IMR-90 (cell line): ENCODE measurements at regions not wholly inside any gene's neighbourhood (a gene's known extent, or its start where the extent isn't known, plus 50 kb on each side); places are given as distances from the start of the nearest gene placed in this dataset.

Experiments used
- ATAC-seq: fragments of 200-7000 bp; cut with Tn5 transposase; 2 replicates; pipeline ENCODE4 v1.9.1; 2020; ENCODE audit warnings: low read depth, mild to moderate bottlenecking, moderate library complexity
- BruUV-seq: library from RNA; stranded (reverse); fragments of 400-500 nt; replicated peaks from 2 replicates; lab custom pipeline; 2021; lab: Mats Ljungman, UMichigan
- CTCF ChIA-PET: fragments of 300-600 bp; formaldehyde crosslinking; extraction: SDS; loops from one replicate; lab custom pipeline; 2021; ENCODE audit warnings: antibody characterized with exemption; lab: Yijun Ruan, JAX
- POLR2A ChIA-PET: fragments of 300-600 bp; sonication (Branson Sonifier 250); formaldehyde crosslinking; loops from one replicate; lab custom pipeline; 2022; ENCODE audit warnings: antibody characterized with exemption; ENCODE audit not compliant: unreplicated experiment; lab: Charles Lee
- DNase-seq: peaks from one replicate; pipeline ENCODE4 v3.0.0; 2013
- H2AFZ ChIP-seq: replicated peaks from 2 replicates; pipeline ENCODE3; 2013; ENCODE audit warnings: low read length, mild to moderate bottlenecking; ENCODE audit not compliant: poor library complexity
- H2AK5ac ChIP-seq: 2 replicates; pipeline ENCODE4 v1.6.1; 2013; ENCODE audit warnings: low read depth, low read length, inconsistent platforms
- H2AK9ac ChIP-seq: replicated peaks from 2 replicates; pipeline ENCODE3; 2013; ENCODE audit warnings: mild to moderate bottlenecking, low read depth, low read length, moderate library complexity; ENCODE audit not compliant: poor library complexity
- H2BK120ac ChIP-seq: 2 replicates; pipeline ENCODE4 v1.6.1; 2013; ENCODE audit warnings: low read depth, low read length, inconsistent platforms
- H2BK15ac ChIP-seq: 3 replicates; pipeline ENCODE4 v1.6.1; 2013; ENCODE audit warnings: low read depth, low read length, inconsistent platforms
- H2BK20ac ChIP-seq: 2 replicates; pipeline ENCODE4 v1.6.1; 2013; ENCODE audit warnings: low read depth, mild to moderate bottlenecking, inconsistent platforms, low read length, moderate library complexity
- H2BK5ac ChIP-seq: 2 replicates; pipeline ENCODE4 v1.6.1; 2013; ENCODE audit warnings: mild to moderate bottlenecking, low read depth, low read length, inconsistent platforms; ENCODE audit not compliant: poor library complexity, severe bottlenecking
- H3K14ac ChIP-seq: replicated peaks from 2 replicates; pipeline ENCODE4 v1.6.1; 2013; ENCODE audit warnings: low read depth, low read length, inconsistent platforms
- H3K18ac ChIP-seq: 2 replicates; pipeline ENCODE4 v1.6.1; 2013; ENCODE audit warnings: low read depth, low read length, control low read depth
- H3K23ac ChIP-seq: 2 replicates; pipeline ENCODE4 v1.6.1; 2013; ENCODE audit warnings: low read depth, low read length, inconsistent platforms
- H3K27ac ChIP-seq: 2 replicates; pipeline ENCODE4 v1.5.1; 2013; ENCODE audit warnings: mild to moderate bottlenecking, control low read depth, low read length; ENCODE audit not compliant: insufficient read depth
- H3K27me3 ChIP-seq: 2 replicates; pipeline ENCODE4 v1.6.1; 2013; ENCODE audit warnings: low read length; ENCODE audit not compliant: control insufficient read depth, insufficient read depth
- H3K36me3 ChIP-seq: 2 replicates; pipeline ENCODE4 v1.6.1; 2013; ENCODE audit warnings: low read length, mixed read lengths; ENCODE audit not compliant: control insufficient read depth, insufficient read depth
- H3K4ac ChIP-seq: 2 replicates; pipeline ENCODE4 v1.6.1; 2013; ENCODE audit warnings: low read depth, low read length, inconsistent platforms
- H3K4me1 ChIP-seq: 2 replicates; pipeline ENCODE4 v1.6.1; 2013; ENCODE audit warnings: low read length, mixed read lengths; ENCODE audit not compliant: control insufficient read depth, insufficient read depth
- H3K4me2 ChIP-seq: 2 replicates; pipeline ENCODE4 v1.6.1; 2013; ENCODE audit warnings: low read depth, mild to moderate bottlenecking, control low read depth, low read length, moderate library complexity
- H3K4me3 ChIP-seq: 2 replicates; pipeline ENCODE4 v1.5.1; 2013; ENCODE audit warnings: low read depth, mild to moderate bottlenecking, control low read depth, low read length, moderate library complexity; ENCODE audit not compliant: insufficient read depth
- H3K56ac ChIP-seq: 2 replicates; pipeline ENCODE4 v1.6.1; 2013; ENCODE audit warnings: low read length, inconsistent platforms; ENCODE audit not compliant: insufficient read depth; ENCODE audit errors: extremely low read depth
- H3K79me1 ChIP-seq, 2 experiments: 2 replicates each; pipeline ENCODE4 v1.6.1; 2013; ENCODE audit warnings: low read length in 2 of 2, inconsistent platforms in 1 of 2, low read depth in 1 of 2
- H3K9ac ChIP-seq: 2 replicates; pipeline ENCODE4 v1.6.1; 2013; ENCODE audit warnings: low read depth, low read length, control low read depth
- H3K9me1 ChIP-seq: 2 replicates; pipeline ENCODE4 v1.6.1; 2013; ENCODE audit warnings: low read length, inconsistent platforms; ENCODE audit not compliant: insufficient read depth
- H3K9me3 ChIP-seq: 2 replicates; pipeline ENCODE4 v1.6.1; 2013; ENCODE audit warnings: low read length; ENCODE audit not compliant: control insufficient read depth, insufficient read depth
- H4K20me1 ChIP-seq: 2 replicates; pipeline ENCODE4 v1.6.1; 2013; ENCODE audit warnings: low read length, inconsistent platforms; ENCODE audit not compliant: insufficient read depth
- H4K5ac ChIP-seq: 2 replicates; pipeline ENCODE4 v1.6.1; 2013; ENCODE audit warnings: mild to moderate bottlenecking, low read depth, low read length, control low read depth
- H4K8ac ChIP-seq, 2 experiments: 2 replicates each; pipeline ENCODE4 v1.6.1; 2013; ENCODE audit warnings: low read depth in 2 of 2, low read length in 2 of 2, control low read depth in 1 of 2, inconsistent platforms in 1 of 2
- H4K91ac ChIP-seq: 2 replicates; pipeline ENCODE4 v1.6.1; 2013; ENCODE audit warnings: low read depth, low read length, inconsistent platforms; ENCODE audit not compliant: insufficient read depth
- BHLHE40 ChIP-seq: fragments of 150-350 bp; IDR thresholded peaks from 2 replicates; pipeline ENCODE4 v1.6.1; 2016; ENCODE audit warnings: mild to moderate bottlenecking, low read depth, low read length
- FOS ChIP-seq: fragments of 150-350 bp; IDR thresholded peaks from 2 replicates; pipeline ENCODE4 v1.6.1; 2016; ENCODE audit warnings: low read depth, low read length
- MAFK ChIP-seq: IDR thresholded peaks from 2 replicates; pipeline ENCODE4 v1.6.1; 2012; ENCODE audit warnings: low read depth, low read length, improper control_type of control experiment
- NFE2L2 ChIP-seq: fragments of 150-350 bp; IDR thresholded peaks from 2 replicates; pipeline ENCODE4 v1.6.1; 2016; ENCODE audit warnings: low read depth, mild to moderate bottlenecking, low read length
- RAD21 ChIP-seq: IDR thresholded peaks from 2 replicates; pipeline ENCODE4 v1.6.1; 2012; ENCODE audit warnings: low read length, improper control_type of control experiment
- RCOR1 ChIP-seq: IDR thresholded peaks from 2 replicates; pipeline ENCODE4 v1.6.1; 2012; ENCODE audit warnings: mild to moderate bottlenecking, low read length, improper control_type of control experiment; ENCODE audit not compliant: insufficient replicate concordance
- RFX5 ChIP-seq: IDR thresholded peaks from 2 replicates; pipeline ENCODE4 v1.8.0; 2012; ENCODE audit warnings: low read depth, mild to moderate bottlenecking, low read length, moderate library complexity
- SMC3 ChIP-seq: fragments of 150-350 bp; IDR thresholded peaks from 2 replicates; pipeline ENCODE4 v1.6.1; 2016; ENCODE audit warnings: low read depth, mild to moderate bottlenecking, antibody characterized with exemption, low read length, moderate library complexity
- WGBS, 2 experiments: methylation state at CpG; one replicate each; pipeline versions ENCODE4 v1.1.5 to v1.1.7; 2013; ENCODE audit warnings: missing lambda C conversion rate in 2 of 2; ENCODE audit not compliant: insufficient read length in 1 of 2; ENCODE audit errors: extremely low coverage in 2 of 2; 5-methylcytosine and 5-hydroxymethylcytosine counted together
- dilution Hi-C: fragments of 300-500 bp; cut with HindIII; formaldehyde crosslinking; loops from one replicate; pipeline ENCODE4 v1.14.3; 2018; ENCODE audit warnings: low sequenced_read_pairs; ENCODE audit not compliant: unreplicated experiment
- in situ Hi-C: fragments of 300-500 bp; cut with MboI; formaldehyde crosslinking; loops from 3 replicates; pipeline ENCODE4 v1.14.3; 2019; ENCODE audit warnings: low sequenced_read_pairs, inconsistent platforms, mixed read lengths
- intact Hi-C: fragments of 100-400 bp; cut with micrococcal nuclease; formaldehyde crosslinking; loops from 2 replicates; pipeline ENCODE4 v1.10.0; 2022
- TF ChIP-seq, protein P1 (sequence below): fragments of 150-350 bp; IDR thresholded peaks from 2 replicates; pipeline ENCODE4 v1.6.1; 2017; ENCODE audit warnings: mild to moderate bottlenecking, antibody characterized with exemption, low read length, low read depth
- TF ChIP-seq, protein P2 (sequence below): conservative IDR thresholded peaks from 2 replicates; pipeline ENCODE4 v1.5.1; 2012; ENCODE audit warnings: mild to moderate bottlenecking, low read depth, low read length, improper control_type of control experiment

DNA sequence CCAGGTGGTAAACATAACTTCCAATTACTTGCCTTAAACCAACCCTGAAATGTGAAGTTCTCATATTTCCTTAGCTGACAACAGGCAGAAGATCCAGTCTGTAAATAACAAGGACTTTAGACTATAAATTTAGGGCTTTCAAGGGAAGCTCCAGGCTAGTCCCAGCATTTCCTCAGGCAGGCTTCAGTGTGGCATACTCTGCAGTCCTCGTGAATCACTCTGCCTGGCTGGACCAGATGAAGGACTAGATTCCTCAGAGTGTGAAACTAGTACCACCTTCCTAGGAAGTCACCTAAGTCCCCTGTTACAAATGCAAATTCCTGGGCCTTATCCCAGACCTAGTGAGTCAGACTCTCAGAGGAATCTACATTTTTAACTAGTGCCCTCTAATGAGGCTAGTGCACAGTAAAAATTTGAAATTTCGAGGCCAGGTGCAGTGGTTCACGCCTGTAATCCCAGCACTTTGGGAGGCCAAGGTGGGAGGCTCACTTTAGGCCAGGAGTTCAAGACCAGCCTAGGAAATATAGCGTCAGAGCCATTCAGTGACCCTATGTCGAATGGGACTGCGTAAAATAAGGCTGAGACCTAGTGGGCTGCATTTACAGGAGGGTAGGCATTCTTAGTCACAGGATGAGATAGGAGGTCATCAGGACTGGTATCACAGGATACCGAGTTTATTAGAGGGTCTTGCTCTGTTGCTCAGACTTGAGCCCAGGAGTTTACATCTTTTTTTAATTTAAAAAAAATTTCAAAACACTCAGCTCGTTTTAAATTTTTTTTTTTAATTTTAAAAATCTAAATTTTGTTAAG, 279.6 kb upstream of the JARID2 start (continued):
- no peak for TF ChIP-seq MAFK

DNA sequence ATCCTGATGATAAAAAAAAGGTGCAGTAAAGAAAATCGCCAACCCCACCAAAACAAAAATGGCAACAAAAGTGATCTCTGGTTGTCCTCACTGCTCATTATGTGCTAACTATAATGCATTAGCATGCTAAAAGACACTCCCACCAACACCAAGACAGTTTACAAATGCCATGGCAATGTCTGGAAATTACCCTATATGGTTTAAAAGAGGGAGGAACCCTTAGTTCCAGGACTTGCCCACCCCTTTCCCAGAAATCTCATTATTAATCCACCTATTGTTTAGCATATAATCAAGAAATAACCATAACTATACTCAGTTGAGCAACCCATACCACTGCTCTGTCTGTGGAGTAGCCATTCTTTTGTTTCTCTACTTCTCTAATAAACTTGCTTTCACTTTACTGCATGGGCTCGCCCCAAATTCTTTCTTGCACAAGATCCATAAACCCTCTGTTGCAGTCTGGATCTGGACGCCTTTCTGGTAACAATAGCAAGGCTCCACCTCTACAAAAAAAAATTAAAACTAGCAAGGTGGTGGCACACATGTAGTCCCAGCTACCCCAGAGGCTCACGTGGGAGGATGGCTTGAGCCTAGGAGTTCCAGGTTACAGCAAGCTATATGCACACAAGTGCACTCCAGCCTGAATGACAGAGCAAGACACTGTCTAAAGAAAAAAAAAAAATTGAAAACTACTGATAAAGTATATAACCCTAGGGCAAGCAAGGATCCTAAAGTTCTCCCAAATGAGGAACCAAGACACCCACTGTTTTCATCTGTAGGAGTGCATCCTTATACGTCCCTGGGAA, 278.8 kb upstream of the JARID2 start:
- H3K4me1 ChIP-seq = peaks cover 5% of the 10 kb centered on the region
- no peak overlapping the region for H3K4ac ChIP-seq
- no peak overlapping the region for H3K14ac ChIP-seq
- H3K79me1 ChIP-seq = no peaks in the 10 kb centered on the region
- H3K36me3 ChIP-seq = no peaks in the 10 kb centered on the region
- no peak overlapping the region for H4K8ac ChIP-seq
- H2AK5ac ChIP-seq = no peak overlapping the region
- no peak overlapping the region for H4K91ac ChIP-seq
- DNase-seq (no peak), ATAC-seq (no peak)
- H2BK120ac ChIP-seq = no peak overlapping the region
- H4K5ac ChIP-seq = no peak overlapping the region
- H3K9me3 ChIP-seq = no peaks in the 10 kb centered on the region; the same call in 1 of the 2 replicates
- in situ Hi-C loops = no loop called here
- H3K23ac ChIP-seq = no peak overlapping the region
- no peak overlapping the region for H3K18ac ChIP-seq
- no peak overlapping the region for H2BK20ac ChIP-seq
- dilution Hi-C loops = no loop called here
- no peak overlapping the region for H3K56ac ChIP-seq
- no peak overlapping the region for H2BK5ac ChIP-seq
- no TSS peak for BruUV-seq
- no peak overlapping the region for H3K4me3 ChIP-seq
- H3K9me1 ChIP-seq = peaks cover 3% of the 10 kb centered on the region; the same call in 1 of the 2 replicates
- intact Hi-C loops = no loop called here
- no peak overlapping the region for H3K4me2 ChIP-seq
- no peak overlapping the region for H2AK9ac ChIP-seq
- H2BK15ac ChIP-seq = no peak overlapping the region
- 100% methylated on average over 1 of the region's 5 CpGs; no CpG with 5 or more reads in 1 of the 2 experiments for WGBS, 2 experiments
- no peak overlapping the region for H3K9ac ChIP-seq
- no peak for TF ChIP-seq RCOR1
- TF ChIP-seq RAD21 = no peak
- TF ChIP-seq FOS = no peak
- no peak for TF ChIP-seq NFE2L2
- TF ChIP-seq BHLHE40 = no peak
- TF ChIP-seq MAFK = no peak
- no peak for TF ChIP-seq RFX5
- TF ChIP-seq, protein P1, sequence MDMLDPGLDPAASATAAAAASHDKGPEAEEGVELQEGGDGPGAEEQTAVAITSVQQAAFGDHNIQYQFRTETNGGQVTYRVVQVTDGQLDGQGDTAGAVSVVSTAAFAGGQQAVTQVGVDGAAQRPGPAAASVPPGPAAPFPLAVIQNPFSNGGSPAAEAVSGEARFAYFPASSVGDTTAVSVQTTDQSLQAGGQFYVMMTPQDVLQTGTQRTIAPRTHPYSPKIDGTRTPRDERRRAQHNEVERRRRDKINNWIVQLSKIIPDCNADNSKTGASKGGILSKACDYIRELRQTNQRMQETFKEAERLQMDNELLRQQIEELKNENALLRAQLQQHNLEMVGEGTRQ = no peak
- TF ChIP-seq SMC3 = no peak
- TF ChIP-seq, protein P2, sequence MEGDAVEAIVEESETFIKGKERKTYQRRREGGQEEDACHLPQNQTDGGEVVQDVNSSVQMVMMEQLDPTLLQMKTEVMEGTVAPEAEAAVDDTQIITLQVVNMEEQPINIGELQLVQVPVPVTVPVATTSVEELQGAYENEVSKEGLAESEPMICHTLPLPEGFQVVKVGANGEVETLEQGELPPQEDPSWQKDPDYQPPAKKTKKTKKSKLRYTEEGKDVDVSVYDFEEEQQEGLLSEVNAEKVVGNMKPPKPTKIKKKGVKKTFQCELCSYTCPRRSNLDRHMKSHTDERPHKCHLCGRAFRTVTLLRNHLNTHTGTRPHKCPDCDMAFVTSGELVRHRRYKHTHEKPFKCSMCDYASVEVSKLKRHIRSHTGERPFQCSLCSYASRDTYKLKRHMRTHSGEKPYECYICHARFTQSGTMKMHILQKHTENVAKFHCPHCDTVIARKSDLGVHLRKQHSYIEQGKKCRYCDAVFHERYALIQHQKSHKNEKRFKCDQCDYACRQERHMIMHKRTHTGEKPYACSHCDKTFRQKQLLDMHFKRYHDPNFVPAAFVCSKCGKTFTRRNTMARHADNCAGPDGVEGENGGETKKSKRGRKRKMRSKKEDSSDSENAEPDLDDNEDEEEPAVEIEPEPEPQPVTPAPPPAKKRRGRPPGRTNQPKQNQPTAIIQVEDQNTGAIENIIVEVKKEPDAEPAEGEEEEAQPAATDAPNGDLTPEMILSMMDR = no peak
- CTCF ChIA-PET = interaction anchor here (0.7 kb wide), 1 partner anchor 15 kb away, joined by 3 read pairs; no protein-coding TSS in a partner anchor
- no peaks in the 10 kb centered on the region for H3K27me3 ChIP-seq
- POLR2A ChIA-PET = no interaction called here
- H3K27ac ChIP-seq = no peak overlapping the region
- no peak overlapping the region for H2AFZ ChIP-seq
- H4K20me1 ChIP-seq = no peaks in the 10 kb centered on the region
